HFF-Myc (cell line): ENCODE measurements at regions not wholly inside any gene's neighbourhood (a gene's known extent, or its start where the extent isn't known, plus 50 kb on each side); places are given as distances from the start of the nearest gene placed in this dataset.

Source experiments
- DNase-seq: peaks from one replicate; pipeline ENCODE4 v3.0.0-alpha.2; 2011; ENCODE audit warnings: low read depth; ENCODE audit errors: extremely low read depth
- H3K4me3 ChIP-seq: replicated peaks from 2 replicates; pipeline ENCODE4 v1.5.1; 2011; ENCODE audit warnings: low read depth, mild to moderate bottlenecking, control low read depth, low read length
- CTCF ChIP-seq: IDR thresholded peaks from 2 replicates; pipeline ENCODE4 v1.5.1; 2012; ENCODE audit warnings: mild to moderate bottlenecking, low read depth, low read length, control low read depth; ENCODE audit errors: missing control alignments

- no peak for TF ChIP-seq CTCF
- no peak for DNase-seq
- no peak overlapping the region for H3K4me3 ChIP-seq
Measured at GRCh38 chr1:239228451-239228850, 157.9 kb upstream of the CHRM3 start.

- DNase-seq: no peak
- TF ChIP-seq CTCF: no peak
- no peak overlapping the region for H3K4me3 ChIP-seq
Measured at GRCh38 chr1:239225396-239225795, 161.0 kb upstream of the CHRM3 start.

- DNase-seq: no peak
- H3K4me3 ChIP-seq: no peak overlapping the region
- no peak for TF ChIP-seq CTCF
Measured at GRCh38 chr1:239224100-239224499, 162.3 kb upstream of the CHRM3 start.

GRCh38 chr1:239222999-239223398 lies 163.4 kb upstream of the CHRM3 start:
- no peak for TF ChIP-seq CTCF
- no peak overlapping the region for H3K4me3 ChIP-seq
- no peak for DNase-seq

GRCh38 chr1:239221656-239222055 lies 164.7 kb upstream of the CHRM3 start:
- DNase-seq: no peak
- H3K4me3 ChIP-seq: no peak overlapping the region
- TF ChIP-seq CTCF: no peak

- TF ChIP-seq CTCF: no peak
- DNase-seq: no peak
Measured at GRCh38 chr1:239219679-239220078, 166.7 kb upstream of the CHRM3 start.

GRCh38 chr1:239218301-239218700 lies 168.1 kb upstream of the CHRM3 start:
- DNase-seq: no peak
- no peak overlapping the region for H3K4me3 ChIP-seq
- TF ChIP-seq CTCF: no peak

More at GRCh38 chr1:239219679-239220078, 166.7 kb upstream of the CHRM3 start:
- H3K4me3 ChIP-seq: no peak overlapping the region
